ENCODE measurements at regions not wholly inside any gene's neighbourhood (a gene's known extent, or its start where the extent isn't known, plus 50 kb on each side); places are given as distances from the start of the nearest gene placed in this dataset.

GRCh38 chrX:51437521-51437920, 58.9 kb downstream of the NUDT11 start:
- DNase-seq, result no peak

GRCh38 chrX:51435101-51435500, 61.3 kb downstream of the NUDT11 start:
- no peak for DNase-seq

GRCh38 chrX:51421972-51422597, 74.3 kb downstream of the NUDT11 start:
- DNase-seq, result no peak

- no peak for DNase-seq
These were observed 75.8 kb downstream of the NUDT11 start for GRCh38 chrX:51420610-51421009.

- DNase-seq, result no peak
These were observed 75.8 kb downstream of the NUDT10 start for GRCh38 chrX:51408462-51408861.

- no peak for DNase-seq
These were observed 75.1 kb downstream of the NUDT10 start for GRCh38 chrX:51407520-51408409.

- DNase-seq, result no peak
These were observed 74.3 kb downstream of the NUDT10 start for GRCh38 chrX:51406688-51407519.

GRCh38 chrX:51404445-51404844, 71.8 kb downstream of the NUDT10 start:
- DNase-seq, result no peak

GRCh38 chrX:51395810-51396728, 63.4 kb downstream of the NUDT10 start:
- peak; percentile 49 to 64 for DNase-seq

GRCh38 chrX:51395480-51395809, 62.8 kb downstream of the NUDT10 start:
- DNase-seq, result no peak
